ENCODE measurements at regions not wholly inside any gene's neighbourhood (a gene's known extent, or its start where the extent isn't known, plus 50 kb on each side); places are given as distances from the start of the nearest gene placed in this dataset.

- FAIRE-seq (no peak), DNase-seq (ENCODE audit: insufficient read length, low spot score) (no peak)
These were observed 232.5 kb downstream of the HDGFL1 start for GRCh38 chr6:22801831-22802230.

DNA sequence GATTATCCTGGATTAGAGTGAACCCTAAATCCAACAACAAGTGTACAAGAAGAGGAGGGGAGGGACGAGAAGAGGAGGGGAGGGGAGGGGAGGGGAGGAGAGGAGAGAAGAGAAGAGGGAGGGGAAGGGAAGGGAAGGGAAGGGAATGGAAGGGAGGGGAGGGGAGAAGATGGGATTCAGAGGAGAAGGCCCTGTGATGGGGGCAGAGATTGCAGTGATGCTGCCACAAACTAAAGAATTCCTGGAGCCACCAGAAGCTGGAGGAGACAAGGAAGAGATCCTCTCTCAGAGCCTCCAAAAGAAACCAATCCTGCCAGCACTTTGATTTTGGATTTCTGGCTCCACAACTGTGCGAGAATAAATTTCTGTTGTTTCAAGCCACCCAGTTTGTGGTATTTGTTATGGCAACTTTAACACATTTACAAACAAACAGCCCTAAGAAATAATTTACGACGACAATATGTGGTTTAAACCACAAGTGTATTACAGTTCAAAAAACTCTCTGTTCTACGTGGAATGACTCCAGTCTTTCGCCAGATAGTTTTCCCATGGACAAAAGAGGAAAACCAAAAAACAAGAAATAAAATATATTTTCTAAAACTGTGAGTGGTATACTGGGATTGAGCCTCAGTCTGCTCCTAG lies 235.4 kb downstream of the HDGFL1 start:
- FAIRE-seq = no peak
- no peak for DNase-seq (ENCODE audit: insufficient read length, low spot score)

- no peak for DNase-seq (ENCODE audit: insufficient read length, low spot score)
- FAIRE-seq = no peak
These were observed 237.9 kb downstream of the HDGFL1 start for GRCh38 chr6:22807261-22807660.

DNA sequence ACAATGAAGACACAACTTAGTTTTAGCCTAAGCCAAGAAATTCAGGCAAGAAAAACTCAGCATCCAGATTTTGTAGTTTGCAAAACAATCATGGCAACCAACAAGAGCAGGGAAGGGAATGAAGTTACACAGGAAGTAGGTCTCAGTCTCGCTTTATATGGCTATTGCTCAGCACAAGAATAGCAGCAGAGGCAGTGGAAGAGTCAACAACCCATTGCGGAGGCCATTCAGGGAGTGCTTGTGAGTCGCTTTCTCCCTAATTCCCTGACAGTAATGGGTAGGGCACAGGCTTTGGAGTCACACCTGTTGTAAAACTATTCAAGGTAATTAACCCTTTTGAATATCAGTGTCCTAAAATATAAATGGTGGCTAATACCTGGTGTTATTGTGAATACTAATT lies 238.5 kb downstream of the HDGFL1 start:
- DNase-seq (ENCODE audit: insufficient read length, low spot score) = no peak
- FAIRE-seq = no peak

DNA sequence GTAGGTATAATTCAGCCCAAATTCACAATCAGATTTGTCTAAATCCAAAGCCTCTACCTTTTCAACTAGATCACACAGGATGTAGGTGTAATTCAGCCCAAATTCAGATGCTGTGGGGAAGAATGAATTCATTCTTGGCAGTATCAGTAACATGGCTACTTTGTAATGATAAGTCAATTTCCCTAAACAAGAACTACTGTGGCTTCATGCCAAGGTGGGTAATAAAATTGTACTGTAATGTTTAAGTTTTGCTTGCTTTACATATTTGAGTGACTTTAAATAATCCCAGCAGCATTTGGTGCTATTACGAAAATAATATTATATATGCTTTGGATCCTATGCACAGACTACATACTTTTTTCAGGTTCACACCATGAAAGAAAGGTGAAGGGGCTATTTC lies 239.1 kb downstream of the HDGFL1 start:
- DNase-seq (ENCODE audit: insufficient read length, low spot score) (no peak), FAIRE-seq (no peak)

DNA sequence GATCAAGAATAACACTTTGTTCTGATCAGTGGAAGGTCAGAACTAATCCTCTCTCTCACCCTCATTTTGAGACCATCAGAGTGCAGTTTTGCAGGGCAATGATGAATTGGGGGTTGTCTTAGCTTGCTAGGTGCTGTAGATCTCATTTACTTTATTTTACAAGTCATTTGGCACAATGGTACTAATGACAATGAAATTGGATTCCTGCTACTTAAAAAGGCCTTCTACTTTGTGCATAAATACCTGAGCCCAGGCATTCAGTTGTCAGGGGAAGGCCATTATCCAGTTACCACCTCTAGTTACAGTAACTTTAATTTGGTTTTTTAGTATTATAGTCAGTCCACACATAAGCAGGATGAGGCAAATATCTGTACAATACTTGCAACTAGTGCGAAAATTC lies 240.0 kb downstream of the HDGFL1 start:
- FAIRE-seq = no peak

GRCh38 chr6:22819209-22819608 lies 249.8 kb downstream of the HDGFL1 start:
- no peak for FAIRE-seq

More for the DNA sequence above, 240.0 kb downstream of the HDGFL1 start:
- DNase-seq (ENCODE audit: insufficient read length, low spot score) = no peak

DNA sequence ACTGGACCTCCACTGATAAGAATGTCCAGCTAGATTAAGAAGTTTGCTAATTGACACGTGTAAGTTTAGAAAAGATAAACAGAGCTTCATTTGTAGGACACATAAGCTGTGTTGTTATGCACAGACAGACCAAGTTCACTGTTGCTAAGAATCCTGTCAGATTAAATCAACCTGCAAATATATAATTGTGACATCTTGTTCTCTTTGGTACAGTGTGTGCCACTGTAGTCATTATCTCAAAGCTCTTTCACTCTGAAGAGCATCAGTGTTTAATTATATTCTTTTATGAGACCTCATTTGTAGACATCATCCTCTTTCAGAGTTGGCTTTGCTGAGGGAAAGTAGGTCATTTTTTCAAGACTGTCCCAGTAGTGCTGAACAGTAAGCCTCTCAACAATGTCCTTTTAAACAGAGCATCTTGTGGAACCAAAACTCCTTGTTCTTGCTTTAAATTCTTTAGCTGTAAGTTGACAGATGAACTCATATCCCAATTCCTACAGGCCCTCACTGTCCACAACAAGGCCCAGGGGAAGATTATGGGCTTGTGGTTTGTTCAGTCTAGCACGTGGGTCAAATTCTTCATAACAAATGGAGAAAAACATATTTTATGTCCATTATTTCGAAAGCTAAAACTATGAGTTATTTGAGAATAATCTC lies 252.4 kb downstream of the HDGFL1 start:
- FAIRE-seq = no peak

More at GRCh38 chr6:22819209-22819608, 249.8 kb downstream of the HDGFL1 start:
- no peak for DNase-seq (ENCODE audit: insufficient read length, low spot score)

DNA sequence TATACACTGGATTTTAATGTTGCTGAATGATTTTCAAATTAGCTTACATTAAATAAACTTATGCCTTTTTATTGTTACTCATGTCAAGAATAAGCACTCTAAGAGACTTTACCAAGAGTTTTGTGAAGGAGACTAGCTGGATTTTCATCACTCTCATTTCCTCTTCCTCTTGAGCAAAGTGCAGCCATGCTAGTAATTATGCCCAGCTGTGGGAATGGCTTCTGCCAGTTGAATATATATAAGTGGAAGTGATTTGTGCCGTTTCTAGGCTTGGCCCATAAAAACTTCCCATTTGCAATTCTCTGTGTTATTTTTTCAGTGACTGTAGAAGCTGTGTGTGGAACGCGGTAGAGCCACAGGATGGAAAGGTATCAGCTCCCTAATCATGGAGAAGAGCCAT lies 255.8 kb downstream of the HDGFL1 start:
- DNase-seq (ENCODE audit: insufficient read length, low spot score) (no peak), FAIRE-seq (no peak)

More for the DNA sequence above, 252.4 kb downstream of the HDGFL1 start:
- no peak for DNase-seq (ENCODE audit: insufficient read length, low spot score)

DNA sequence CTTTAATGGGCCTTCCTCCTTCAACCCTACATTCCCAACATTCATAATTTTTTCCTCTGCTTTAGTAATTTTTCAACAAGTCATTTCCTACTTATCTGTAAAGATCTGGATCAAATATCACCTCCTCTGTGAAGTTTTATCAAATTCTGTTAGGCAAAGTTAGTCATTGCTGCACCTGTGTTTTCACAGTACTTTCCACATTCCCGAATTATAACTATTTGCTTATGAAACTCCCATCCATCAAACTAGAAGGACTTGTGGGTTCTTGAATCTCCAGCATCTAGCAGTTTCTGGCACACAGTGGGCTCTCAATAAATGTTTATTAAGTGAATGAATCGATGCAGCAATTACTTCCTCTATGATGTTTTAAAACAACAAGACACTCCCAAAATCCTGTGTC lies 257.6 kb downstream of the HDGFL1 start:
- DNase-seq (ENCODE audit: insufficient read length, low spot score) (no peak), FAIRE-seq (no peak)

DNA sequence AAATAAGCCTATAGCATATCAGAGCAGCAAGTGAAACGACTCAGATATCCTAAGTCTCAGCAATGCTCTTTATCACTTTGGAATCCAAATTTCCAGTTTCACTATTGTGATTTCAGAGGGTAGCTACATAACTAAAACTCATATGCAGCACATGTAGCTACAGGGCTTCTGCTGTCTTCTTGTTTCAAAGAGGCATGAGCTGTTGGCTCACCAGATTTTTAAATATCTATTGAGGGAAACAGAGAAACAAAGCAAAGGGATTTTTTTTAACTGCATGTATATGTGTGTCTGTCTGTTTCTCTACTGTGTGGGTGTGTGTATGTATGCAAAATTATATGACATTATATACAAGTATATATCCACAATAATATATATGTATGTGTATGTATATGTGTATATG lies 258.4 kb downstream of the HDGFL1 start:
- no peak for DNase-seq (ENCODE audit: insufficient read length, low spot score)
- FAIRE-seq = no peak

GRCh38 chr6:22828179-22829062 lies 259.1 kb downstream of the HDGFL1 start:
- FAIRE-seq (no peak), DNase-seq (ENCODE audit: insufficient read length, low spot score) (no peak)

DNA sequence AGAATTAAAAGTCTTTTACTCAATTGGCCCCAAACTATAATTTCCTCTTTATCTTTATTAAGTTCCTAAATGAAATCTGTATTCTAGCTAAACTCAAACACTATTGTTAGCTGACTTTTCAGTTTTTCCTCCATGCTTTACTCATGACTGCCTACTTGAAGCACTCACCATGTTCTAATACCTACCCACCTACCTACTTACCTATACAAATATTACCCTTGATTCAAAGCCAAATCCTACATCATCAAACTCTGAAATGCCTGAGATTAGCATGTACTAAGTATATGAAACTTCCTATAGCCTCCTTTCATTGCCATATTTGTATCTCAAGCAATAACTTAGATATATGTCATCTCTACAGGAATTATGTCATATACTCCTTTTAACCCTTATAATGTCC lies 259.7 kb downstream of the HDGFL1 start:
- FAIRE-seq (no peak), DNase-seq (ENCODE audit: insufficient read length, low spot score) (no peak)

DNA sequence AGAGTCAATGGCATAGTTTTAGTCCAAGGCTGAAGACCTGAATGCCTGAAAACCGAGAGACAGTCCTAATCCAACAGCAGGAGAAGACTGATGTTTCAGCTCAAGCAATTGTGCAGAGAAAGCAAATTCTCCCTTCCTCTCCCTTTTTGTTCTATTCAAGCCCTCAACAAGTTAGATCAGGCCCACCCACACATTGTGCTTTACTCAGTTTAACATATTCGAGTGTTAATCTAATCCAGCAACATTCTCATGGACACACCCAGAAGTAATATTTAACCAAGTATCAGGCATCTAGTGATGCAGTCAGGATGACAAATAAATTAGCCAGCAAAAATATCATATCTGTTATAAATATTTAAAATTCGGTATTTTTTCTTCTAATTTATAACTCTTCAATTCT lies 261.1 kb downstream of the HDGFL1 start:
- DNase-seq (ENCODE audit: insufficient read length, low spot score) (no peak), FAIRE-seq (no peak)

GRCh38 chr6:22833191-22833590 lies 263.8 kb downstream of the HDGFL1 start:
- FAIRE-seq (no peak), DNase-seq (ENCODE audit: insufficient read length, low spot score) (no peak)

- FAIRE-seq (no peak), DNase-seq (ENCODE audit: insufficient read length, low spot score) (no peak)
These were observed 269.0 kb downstream of the HDGFL1 start for GRCh38 chr6:22838345-22838744.

DNA sequence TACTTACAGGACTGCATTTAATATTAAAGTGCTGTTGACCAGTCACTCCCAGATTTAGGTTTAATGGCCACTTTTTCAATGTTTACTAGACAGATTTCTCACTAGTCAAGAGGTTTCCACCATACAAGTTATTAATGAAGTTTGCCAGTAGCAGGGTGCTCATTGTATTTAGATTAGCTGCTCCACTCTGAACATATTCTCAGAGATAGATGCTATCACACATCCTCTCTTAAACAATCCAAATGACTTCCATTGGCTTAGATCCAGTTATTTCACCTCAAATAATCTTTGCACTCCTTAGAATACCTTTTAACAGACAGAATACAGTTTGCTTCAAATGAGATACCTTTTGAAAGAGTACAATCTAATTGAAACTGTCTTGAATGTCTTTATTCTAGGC lies 276.1 kb downstream of the HDGFL1 start:
- DNase-seq (ENCODE audit: insufficient read length, low spot score) (no peak), FAIRE-seq (no peak)

- no peak for DNase-seq (ENCODE audit: insufficient read length, low spot score)
These were observed 278.8 kb downstream of the HDGFL1 start for GRCh38 chr6:22848121-22848520.

DNA sequence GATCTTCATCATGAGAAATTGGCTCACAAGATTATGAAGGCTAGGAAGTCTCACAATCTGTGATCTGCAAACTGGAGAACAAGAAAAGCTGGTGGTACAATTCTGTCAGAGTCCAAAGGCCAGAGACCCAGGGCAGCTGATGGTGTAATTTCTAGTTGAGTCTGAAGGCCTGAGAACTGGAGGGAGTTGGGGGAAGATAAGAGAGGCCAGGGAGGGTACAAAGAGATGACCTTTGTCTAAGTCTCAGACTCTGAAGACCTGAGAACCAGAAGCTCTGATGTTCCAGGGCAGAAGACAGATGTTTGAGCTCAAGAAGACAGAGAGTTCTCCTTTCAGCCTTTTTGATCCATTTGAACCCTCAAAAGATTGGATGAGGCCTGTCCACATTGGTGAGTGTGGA lies 280.6 kb downstream of the HDGFL1 start:
- FAIRE-seq (no peak), DNase-seq (ENCODE audit: insufficient read length, low spot score) (no peak)

More at GRCh38 chr6:22848121-22848520, 278.8 kb downstream of the HDGFL1 start:
- no peak for FAIRE-seq

- DNase-seq (ENCODE audit: insufficient read length, low spot score) = no peak
- FAIRE-seq = no peak
These were observed 282.7 kb downstream of the HDGFL1 start for GRCh38 chr6:22852101-22852500.

DNA sequence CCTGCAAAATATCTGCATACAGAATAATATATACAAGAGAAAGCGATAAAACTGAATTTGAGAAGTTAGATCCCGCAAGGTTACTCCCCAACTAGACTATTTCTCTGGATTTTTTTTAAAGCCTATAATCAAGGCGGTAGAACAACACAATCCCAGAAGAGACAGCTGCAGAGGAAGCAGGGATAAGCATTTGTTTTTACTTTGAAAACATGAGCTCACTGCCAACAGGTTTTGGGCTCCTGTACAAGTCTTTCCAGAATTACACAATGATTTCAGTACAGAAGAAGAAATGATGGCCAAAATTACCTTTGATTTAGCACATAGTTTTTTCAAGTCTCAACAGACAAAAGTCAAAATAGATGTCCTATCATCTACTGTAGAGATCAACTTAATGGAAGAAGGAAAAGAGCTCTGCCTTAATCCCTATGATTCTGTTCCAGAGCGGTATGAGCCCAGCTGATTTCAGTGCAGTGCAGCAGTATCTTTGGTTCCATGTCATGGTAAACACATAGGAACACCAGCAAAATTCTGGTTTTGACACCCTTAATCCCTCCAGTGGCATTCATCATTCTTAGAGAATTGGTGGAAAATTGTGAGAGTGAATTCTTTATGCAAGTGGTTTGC lies 304.3 kb downstream of the HDGFL1 start:
- FAIRE-seq = no peak
- no peak for DNase-seq (ENCODE audit: insufficient read length, low spot score)

All from GM19239 (cell line).